GM23338 (cell line): ENCODE measurements at regions not wholly inside any gene's neighbourhood (a gene's known extent, or its start where the extent isn't known, plus 50 kb on each side); places are given as distances from the start of the nearest gene placed in this dataset.

ENCODE experiments used
- ATAC-seq: fragments of 200-7000 bp; cut with Tn5 transposase; 3 replicates; pipeline ENCODE4 v1.9.1; 2020
- DNase-seq: peaks from one replicate; pipeline ENCODE4 v3.0.0-alpha.2; 2015; ENCODE audit warnings: low spot score
- H2AFZ ChIP-seq: fragments of 200-600 bp; sonication (generic); 2 replicates; pipeline ENCODE4 v1.8.0; 2016; ENCODE audit warnings: antibody characterized with exemption, mild to moderate bottlenecking, moderate library complexity
- H3F3A ChIP-seq: fragments of 200-600 bp; sonication (generic); replicated peaks from 2 replicates; pipeline ENCODE4 v1.8.0; 2017; ENCODE audit warnings: antibody characterized with exemption, mixed run types, low read depth
- H3K27ac ChIP-seq: fragments of 200-600 bp; sonication (generic); 2 replicates; pipeline ENCODE4 v1.6.1; 2016; ENCODE audit warnings: low read depth
- H3K27me3 ChIP-seq: fragments of 200-600 bp; sonication (generic); 2 replicates; pipeline ENCODE4 v1.8.0; 2016; ENCODE audit warnings: mild to moderate bottlenecking, mixed run types, moderate library complexity; ENCODE audit not compliant: insufficient read depth
- H3K36me3 ChIP-seq: fragments of 200-600 bp; sonication (generic); 2 replicates; pipeline ENCODE4 v1.8.0; 2016; ENCODE audit warnings: mild to moderate bottlenecking; ENCODE audit not compliant: insufficient read depth
- H3K4me1 ChIP-seq: fragments of 200-600 bp; sonication (generic); 2 replicates; pipeline ENCODE4 v1.8.0; 2016; ENCODE audit warnings: mild to moderate bottlenecking, moderate library complexity; ENCODE audit not compliant: insufficient read depth
- H3K4me2 ChIP-seq: fragments of 200-600 bp; sonication (generic); 2 replicates; pipeline ENCODE4 v1.7.1; 2017; ENCODE audit warnings: mixed run types
- H3K4me3 ChIP-seq: fragments of 200-600 bp; sonication (generic); 2 replicates; pipeline ENCODE4 v1.6.1; 2016; ENCODE audit warnings: mixed run types
- H3K79me2 ChIP-seq: fragments of 200-600 bp; sonication (generic); replicated peaks from 2 replicates; pipeline ENCODE4 v1.8.0; 2017; ENCODE audit warnings: mild to moderate bottlenecking; ENCODE audit not compliant: insufficient read depth
- H3K9me2 ChIP-seq: fragments of 200-600 bp; sonication (generic); 2 replicates; pipeline ENCODE4 v1.8.0; 2017; ENCODE audit not compliant: insufficient read depth
- H4K20me1 ChIP-seq: fragments of 200-600 bp; sonication (generic); replicated peaks from 2 replicates; pipeline ENCODE4 v1.8.0; 2017; ENCODE audit warnings: mild to moderate bottlenecking; ENCODE audit not compliant: insufficient read depth
- H3K27ac Mint-ChIP-seq: 2 replicates; pipeline ENCODE4 v1.8.0; 2020; ENCODE audit warnings: inconsistent platforms, mild to moderate bottlenecking, moderate library complexity, mixed read lengths
- H3K27me3 Mint-ChIP-seq: 3 replicates; pipeline ENCODE4 v1.8.0; 2022; ENCODE audit warnings: low read depth, mild to moderate bottlenecking, moderate library complexity, mixed read lengths, inconsistent platforms; ENCODE audit not compliant: insufficient read depth, poor library complexity
- H3K36me3 Mint-ChIP-seq: 3 replicates; pipeline ENCODE4 v1.8.0; 2021; ENCODE audit warnings: low read depth, mild to moderate bottlenecking, inconsistent platforms, moderate library complexity, mixed read lengths
- H3K4me1 Mint-ChIP-seq: 3 replicates; pipeline ENCODE4 v1.8.0; 2020; ENCODE audit warnings: mild to moderate bottlenecking, inconsistent platforms, mixed read lengths
- H3K4me3 Mint-ChIP-seq: 3 replicates; pipeline ENCODE4 v1.8.0; 2021; ENCODE audit warnings: moderate library complexity, mild to moderate bottlenecking, inconsistent platforms, mixed read lengths
- H3K9me3 Mint-ChIP-seq: 3 replicates; pipeline ENCODE4 v1.8.0; 2020; ENCODE audit warnings: moderate library complexity, mild to moderate bottlenecking, inconsistent platforms, mixed read lengths
- CREB1 ChIP-seq: fragments of 250-450 bp; sonication (Bioruptor Pico); IDR thresholded peaks from 2 replicates; pipeline ENCODE4 v1.5.0; 2020; ENCODE audit warnings: low read depth, mild to moderate bottlenecking, moderate library complexity
- ETS1 ChIP-seq: IDR thresholded peaks from 2 replicates; pipeline ENCODE4 v1.6.1; 2016; ENCODE audit warnings: antibody characterized with exemption
- EZH2 ChIP-seq: fragments of 200-600 bp; sonication (generic); IDR thresholded peaks from one replicate; pipeline ENCODE4 v1.8.0; 2017; ENCODE audit warnings: antibody characterized with exemption, mild to moderate bottlenecking, low read depth; ENCODE audit not compliant: unreplicated experiment
- EZH2phosphoT487 ChIP-seq: fragments of 200-600 bp; sonication (generic); IDR thresholded peaks from one replicate; pipeline ENCODE4 v1.8.1; 2018; ENCODE audit warnings: antibody characterized with exemption; ENCODE audit not compliant: unreplicated experiment
- JUNB ChIP-seq: IDR thresholded peaks from one replicate; pipeline ENCODE4 v1.6.1; 2016; ENCODE audit warnings: antibody characterized with exemption; ENCODE audit not compliant: unreplicated experiment
- NANOG ChIP-seq: IDR thresholded peaks from 2 replicates; pipeline ENCODE4 v1.6.1; 2016; ENCODE audit warnings: antibody characterized with exemption, borderline replicate concordance
- POLR2AphosphoS5 ChIP-seq: IDR thresholded peaks from 2 replicates; pipeline ENCODE4 v1.6.1; 2016; ENCODE audit warnings: antibody characterized with exemption, low read depth
- REST ChIP-seq: IDR thresholded peaks from one replicate; pipeline ENCODE4 v1.6.1; 2018; ENCODE audit warnings: antibody characterized with exemption; ENCODE audit not compliant: unreplicated experiment
- STAT1 ChIP-seq: IDR thresholded peaks from one replicate; pipeline ENCODE4 v1.6.1; 2016; ENCODE audit warnings: antibody characterized with exemption; ENCODE audit not compliant: unreplicated experiment
- ZNF114 ChIP-seq: fragments of 250-450 bp; sonication (Bioruptor Pico); IDR thresholded peaks from 2 replicates; pipeline ENCODE4 v1.5.0; 2020; ENCODE audit warnings: mild to moderate bottlenecking, moderate library complexity
- ZNF331 ChIP-seq: fragments of 250-450 bp; sonication (Bioruptor Pico); IDR thresholded peaks from 2 replicates; pipeline ENCODE4 v1.5.0; 2020; ENCODE audit warnings: low read depth, mild to moderate bottlenecking, moderate library complexity
- TF ChIP-seq, protein P1 (sequence below): fragments of 250-450 bp; sonication (Bioruptor Pico); IDR thresholded peaks from 2 replicates; pipeline ENCODE4 v1.5.0; 2020; ENCODE audit warnings: mild to moderate bottlenecking, moderate library complexity
- TF ChIP-seq, protein P2 (sequence below), 2 experiments: fragments of 200-600 bp in 1 of 2; sonication (generic) in 1 of 2; conservative IDR thresholded peaks; 2 replicates each; pipeline versions ENCODE4 v1.5.1 to v1.6.1; 2016 to 2017; ENCODE audit warnings: antibody characterized with exemption in 2 of 2, low read depth in 2 of 2, mild to moderate bottlenecking in 2 of 2, moderate library complexity in 1 of 2

GRCh38 chr7:116086547-116087045 is 56.0 kb upstream of the TFEC start:
- Histone ChIP-seq H2AFZ (no peak overlapping the region), H3F3A (no peaks in the 10 kb centered on the region), H4K20me1 (no peaks in the 10 kb centered on the region), H3K79me2 (no peaks in the 10 kb centered on the region), H3K9me2 (no peaks in the 10 kb centered on the region), H3K27ac (no peak overlapping the region), H3K27me3 (no peaks in the 10 kb centered on the region), H3K4me3 (no peak overlapping the region), H3K36me3 (no peaks in the 10 kb centered on the region), H3K4me1 (peaks cover 17% of the 10 kb centered on the region), H3K4me2 (no peak overlapping the region)
- ATAC-seq = no peak
- Mint-ChIP-seq H3K36me3 (no peaks in the 10 kb centered on the region), H3K27me3 (peaks cover 2% of the 10 kb centered on the region), H3K4me1 (peaks cover 26% of the 10 kb centered on the region), H3K4me3 (no peak overlapping the region), H3K27ac (peak overlapping the region; percentile 74; the same call in 1 of the 2 replicates), H3K9me3 (no peaks in the 10 kb centered on the region)
- TF ChIP-seq CREB1 (CRISPR knock-in tag) (no peak), ZNF331 (no peak), EZH2phosphoT487 (no peak), NANOG (no peak), ZNF114 (CRISPR knock-in tag) (no peak), ETS1 (no peak), POLR2AphosphoS5 (no peak), JUNB (no peak), EZH2 (no peak), REST (no peak), STAT1 (no peak)
- TF ChIP-seq, protein P1, sequence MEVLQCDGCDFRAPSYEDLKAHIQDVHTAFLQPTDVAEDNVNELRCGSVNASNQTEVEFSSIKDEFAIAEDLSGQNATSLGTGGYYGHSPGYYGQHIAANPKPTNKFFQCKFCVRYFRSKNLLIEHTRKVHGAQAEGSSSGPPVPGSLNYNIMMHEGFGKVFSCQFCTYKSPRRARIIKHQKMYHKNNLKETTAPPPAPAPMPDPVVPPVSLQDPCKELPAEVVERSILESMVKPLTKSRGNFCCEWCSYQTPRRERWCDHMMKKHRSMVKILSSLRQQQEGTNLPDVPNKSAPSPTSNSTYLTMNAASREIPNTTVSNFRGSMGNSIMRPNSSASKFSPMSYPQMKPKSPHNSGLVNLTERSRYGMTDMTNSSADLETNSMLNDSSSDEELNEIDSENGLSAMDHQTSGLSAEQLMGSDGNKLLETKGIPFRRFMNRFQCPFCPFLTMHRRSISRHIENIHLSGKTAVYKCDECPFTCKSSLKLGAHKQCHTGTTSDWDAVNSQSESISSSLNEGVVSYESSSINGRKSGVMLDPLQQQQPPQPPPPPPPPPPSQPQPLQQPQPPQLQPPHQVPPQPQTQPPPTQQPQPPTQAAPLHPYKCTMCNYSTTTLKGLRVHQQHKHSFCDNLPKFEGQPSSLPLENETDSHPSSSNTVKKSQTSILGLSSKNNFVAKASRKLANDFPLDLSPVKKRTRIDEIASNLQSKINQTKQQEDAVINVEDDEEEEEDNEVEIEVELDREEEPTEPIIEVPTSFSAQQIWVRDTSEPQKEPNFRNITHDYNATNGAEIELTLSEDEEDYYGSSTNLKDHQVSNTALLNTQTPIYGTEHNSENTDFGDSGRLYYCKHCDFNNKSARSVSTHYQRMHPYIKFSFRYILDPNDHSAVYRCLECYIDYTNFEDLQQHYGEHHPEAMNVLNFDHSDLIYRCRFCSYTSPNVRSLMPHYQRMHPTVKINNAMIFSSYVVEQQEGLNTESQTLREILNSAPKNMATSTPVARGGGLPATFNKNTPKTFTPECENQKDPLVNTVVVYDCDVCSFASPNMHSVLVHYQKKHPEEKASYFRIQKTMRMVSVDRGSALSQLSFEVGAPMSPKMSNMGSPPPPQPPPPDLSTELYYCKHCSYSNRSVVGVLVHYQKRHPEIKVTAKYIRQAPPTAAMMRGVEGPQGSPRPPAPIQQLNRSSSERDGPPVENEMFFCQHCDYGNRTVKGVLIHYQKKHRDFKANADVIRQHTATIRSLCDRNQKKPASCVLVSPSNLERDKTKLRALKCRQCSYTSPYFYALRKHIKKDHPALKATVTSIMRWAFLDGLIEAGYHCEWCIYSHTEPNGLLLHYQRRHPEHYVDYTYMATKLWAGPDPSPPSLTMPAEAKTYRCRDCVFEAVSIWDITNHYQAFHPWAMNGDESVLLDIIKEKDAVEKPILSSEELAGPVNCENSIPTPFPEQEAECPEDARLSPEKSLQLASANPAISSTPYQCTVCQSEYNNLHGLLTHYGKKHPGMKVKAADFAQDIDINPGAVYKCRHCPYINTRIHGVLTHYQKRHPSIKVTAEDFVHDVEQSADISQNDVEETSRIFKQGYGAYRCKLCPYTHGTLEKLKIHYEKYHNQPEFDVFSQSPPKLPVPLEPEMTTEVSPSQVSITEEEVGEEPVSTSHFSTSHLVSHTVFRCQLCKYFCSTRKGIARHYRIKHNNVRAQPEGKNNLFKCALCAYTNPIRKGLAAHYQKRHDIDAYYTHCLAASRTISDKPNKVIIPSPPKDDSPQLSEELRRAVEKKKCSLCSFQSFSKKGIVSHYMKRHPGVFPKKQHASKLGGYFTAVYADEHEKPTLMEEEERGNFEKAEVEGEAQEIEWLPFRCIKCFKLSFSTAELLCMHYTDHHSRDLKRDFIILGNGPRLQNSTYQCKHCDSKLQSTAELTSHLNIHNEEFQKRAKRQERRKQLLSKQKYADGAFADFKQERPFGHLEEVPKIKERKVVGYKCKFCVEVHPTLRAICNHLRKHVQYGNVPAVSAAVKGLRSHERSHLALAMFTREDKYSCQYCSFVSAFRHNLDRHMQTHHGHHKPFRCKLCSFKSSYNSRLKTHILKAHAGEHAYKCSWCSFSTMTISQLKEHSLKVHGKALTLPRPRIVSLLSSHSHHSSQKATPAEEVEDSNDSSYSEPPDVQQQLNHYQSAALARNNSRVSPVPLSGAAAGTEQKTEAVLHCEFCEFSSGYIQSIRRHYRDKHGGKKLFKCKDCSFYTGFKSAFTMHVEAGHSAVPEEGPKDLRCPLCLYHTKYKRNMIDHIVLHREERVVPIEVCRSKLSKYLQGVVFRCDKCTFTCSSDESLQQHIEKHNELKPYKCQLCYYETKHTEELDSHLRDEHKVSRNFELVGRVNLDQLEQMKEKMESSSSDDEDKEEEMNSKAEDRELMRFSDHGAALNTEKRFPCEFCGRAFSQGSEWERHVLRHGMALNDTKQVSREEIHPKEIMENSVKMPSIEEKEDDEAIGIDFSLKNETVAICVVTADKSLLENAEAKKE (CRISPR knock-in tag) = no peak
- TF ChIP-seq, protein P2, sequence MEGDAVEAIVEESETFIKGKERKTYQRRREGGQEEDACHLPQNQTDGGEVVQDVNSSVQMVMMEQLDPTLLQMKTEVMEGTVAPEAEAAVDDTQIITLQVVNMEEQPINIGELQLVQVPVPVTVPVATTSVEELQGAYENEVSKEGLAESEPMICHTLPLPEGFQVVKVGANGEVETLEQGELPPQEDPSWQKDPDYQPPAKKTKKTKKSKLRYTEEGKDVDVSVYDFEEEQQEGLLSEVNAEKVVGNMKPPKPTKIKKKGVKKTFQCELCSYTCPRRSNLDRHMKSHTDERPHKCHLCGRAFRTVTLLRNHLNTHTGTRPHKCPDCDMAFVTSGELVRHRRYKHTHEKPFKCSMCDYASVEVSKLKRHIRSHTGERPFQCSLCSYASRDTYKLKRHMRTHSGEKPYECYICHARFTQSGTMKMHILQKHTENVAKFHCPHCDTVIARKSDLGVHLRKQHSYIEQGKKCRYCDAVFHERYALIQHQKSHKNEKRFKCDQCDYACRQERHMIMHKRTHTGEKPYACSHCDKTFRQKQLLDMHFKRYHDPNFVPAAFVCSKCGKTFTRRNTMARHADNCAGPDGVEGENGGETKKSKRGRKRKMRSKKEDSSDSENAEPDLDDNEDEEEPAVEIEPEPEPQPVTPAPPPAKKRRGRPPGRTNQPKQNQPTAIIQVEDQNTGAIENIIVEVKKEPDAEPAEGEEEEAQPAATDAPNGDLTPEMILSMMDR (conservative IDR thresholded peaks at IDR 0.05; ENCODE audit: low read depth in 2 of 2) = no peak
- no peak for DNase-seq
